NCI-H69 (cell line): ENCODE measurements at regions not wholly inside any gene's neighbourhood (a gene's known extent, or its start where the extent isn't known, plus 50 kb on each side); places are given as distances from the start of the nearest gene placed in this dataset.

Source experiments
- DNase-seq: peaks from one replicate; lab custom pipeline; 2025; lab: John Stamatoyannopoulos, UW

DNA sequence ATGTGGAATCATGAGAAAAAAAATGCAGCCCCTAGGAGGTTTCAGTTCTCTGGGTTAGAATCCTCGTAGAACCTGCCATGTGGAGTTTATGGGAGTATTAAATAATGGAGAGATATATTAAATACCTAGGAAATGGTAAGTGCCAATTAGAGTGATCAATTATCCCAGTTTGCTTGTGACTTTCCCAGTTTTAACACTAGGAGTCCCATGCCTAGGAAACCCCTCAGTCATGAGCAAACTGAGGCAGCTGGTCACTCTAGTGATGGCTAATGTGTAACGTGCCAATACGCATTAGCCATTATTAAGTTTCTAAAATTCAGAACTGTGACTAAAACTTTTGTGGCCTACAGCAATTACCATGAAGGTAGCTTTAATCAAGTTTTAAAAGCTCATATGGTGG lies 720.6 kb downstream of the TAF11L14 start:
- DNase-seq = no peak

DNA sequence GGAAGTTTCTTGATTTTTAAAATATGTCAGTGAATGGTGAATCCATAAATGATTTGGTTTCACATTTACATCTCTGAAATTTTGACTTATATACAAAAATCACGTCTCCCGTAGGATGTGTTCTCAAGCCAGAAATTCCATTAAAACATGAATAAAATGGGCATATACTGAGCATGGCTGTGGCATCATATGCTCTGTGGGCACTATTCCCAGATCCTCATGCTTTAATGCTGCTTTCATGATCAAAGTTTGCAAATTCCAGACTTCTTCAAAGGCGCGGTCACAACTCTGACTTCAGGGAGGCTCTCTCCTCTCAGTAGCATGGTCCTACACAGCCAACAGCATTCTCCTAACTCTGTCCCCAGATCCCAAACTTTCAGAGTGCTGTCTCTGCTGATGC lies 723.2 kb downstream of the TAF11L14 start:
- DNase-seq = no peak

- DNase-seq = no peak
Measured at GRCh38 chr5:18366234-18366633, 732.0 kb downstream of the TAF11L14 start.

- DNase-seq = no peak
Measured at GRCh38 chr5:18370531-18370930, 736.3 kb downstream of the TAF11L14 start.

DNA sequence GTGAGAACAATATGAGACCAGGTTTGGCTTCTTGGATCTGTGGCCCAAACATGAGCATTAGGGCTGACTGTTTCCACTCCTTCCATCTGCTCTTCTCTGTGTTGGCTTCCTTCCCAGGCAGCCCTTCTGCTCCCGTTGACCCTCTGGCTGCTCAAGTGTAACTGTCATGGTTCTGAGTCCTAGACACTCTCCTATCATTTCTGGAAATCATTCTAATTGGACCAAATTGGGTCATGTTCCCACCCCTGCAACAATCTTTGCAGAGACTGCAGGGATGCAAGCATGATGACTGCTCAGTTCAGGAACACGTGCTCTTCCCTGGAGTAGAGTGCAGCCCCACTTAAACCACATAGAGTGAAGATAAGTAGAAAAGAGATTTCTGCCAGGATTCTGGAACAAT lies 741.4 kb downstream of the TAF11L14 start:
- DNase-seq = peak; percentile 89

GRCh38 chr5:18378066-18378465 lies 743.8 kb downstream of the TAF11L14 start:
- DNase-seq = no peak

DNA sequence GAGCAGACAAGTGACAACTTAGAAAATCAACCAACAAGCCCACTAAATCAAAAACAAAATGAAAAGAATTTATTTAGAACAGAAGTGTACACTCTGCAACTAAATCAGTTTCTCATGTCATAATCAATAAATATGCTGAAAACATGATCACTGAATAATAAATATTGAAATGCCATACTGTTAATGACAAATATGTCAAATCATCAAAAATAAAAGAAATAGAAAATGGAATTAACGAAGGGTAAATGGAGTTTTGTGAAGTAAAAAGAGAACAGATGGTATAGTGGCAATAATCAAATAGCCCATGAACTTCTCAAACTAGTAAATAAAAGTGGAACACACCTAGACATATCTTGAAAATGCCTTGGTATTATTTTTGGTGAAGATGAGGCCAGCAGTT lies 744.9 kb downstream of the TAF11L14 start:
- DNase-seq = no peak

- DNase-seq = peak; percentile 23
Measured at GRCh38 chr5:18380729-18381362, 746.6 kb downstream of the TAF11L14 start.

- peak; percentile 96 for DNase-seq
Measured at GRCh38 chr5:18393565-18394442, 759.5 kb downstream of the TAF11L14 start.

- DNase-seq = no peak
Measured at GRCh38 chr5:18394443-18394804, 760.2 kb downstream of the TAF11L14 start.

DNA sequence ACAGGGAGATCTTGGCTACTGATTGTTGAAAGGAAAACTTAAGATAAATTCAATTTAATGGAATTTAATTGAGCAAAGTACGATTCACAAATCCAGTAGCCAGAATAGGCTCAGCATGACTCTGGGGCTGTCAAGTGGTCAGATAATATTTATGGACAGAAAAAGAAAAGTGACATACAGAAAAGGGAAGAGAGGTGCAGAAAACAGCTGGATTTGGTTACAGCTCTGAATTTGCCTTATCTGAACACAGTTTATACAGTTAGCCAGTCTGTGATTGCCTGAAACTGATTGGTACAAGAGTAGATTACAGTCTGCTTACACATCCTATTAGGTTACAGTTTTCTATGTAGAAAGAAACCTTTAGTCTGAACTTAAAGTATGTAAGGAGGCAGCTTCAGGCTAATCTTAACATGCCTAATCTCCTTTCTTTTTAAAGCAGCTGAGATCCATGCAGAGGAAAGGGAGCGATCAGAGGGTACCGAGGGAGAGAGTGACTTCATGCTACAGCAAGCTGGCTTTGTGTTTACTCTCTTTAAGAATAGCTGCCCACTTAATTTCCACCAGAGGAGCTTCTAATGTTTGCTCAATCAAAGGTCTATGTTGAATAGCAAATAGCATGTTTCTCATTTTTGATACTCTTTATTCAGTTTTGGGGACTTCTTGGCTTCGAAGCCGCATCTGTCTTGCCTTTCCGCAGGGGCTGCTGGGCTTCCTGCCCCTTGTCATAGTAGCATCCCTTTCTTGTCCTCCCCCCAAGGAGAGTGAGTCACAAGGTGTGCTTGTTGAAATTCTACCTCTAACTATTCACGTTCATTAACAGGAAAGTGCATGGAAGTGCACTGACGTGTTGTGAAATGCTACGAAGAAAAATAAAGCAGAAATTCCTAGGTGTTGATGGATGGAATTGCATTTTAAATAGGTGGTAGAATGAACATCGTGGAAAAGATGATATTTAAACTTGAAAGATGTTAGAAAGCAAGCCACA lies 761.2 kb downstream of the TAF11L14 start:
- peak; percentile 54 for DNase-seq

DNA sequence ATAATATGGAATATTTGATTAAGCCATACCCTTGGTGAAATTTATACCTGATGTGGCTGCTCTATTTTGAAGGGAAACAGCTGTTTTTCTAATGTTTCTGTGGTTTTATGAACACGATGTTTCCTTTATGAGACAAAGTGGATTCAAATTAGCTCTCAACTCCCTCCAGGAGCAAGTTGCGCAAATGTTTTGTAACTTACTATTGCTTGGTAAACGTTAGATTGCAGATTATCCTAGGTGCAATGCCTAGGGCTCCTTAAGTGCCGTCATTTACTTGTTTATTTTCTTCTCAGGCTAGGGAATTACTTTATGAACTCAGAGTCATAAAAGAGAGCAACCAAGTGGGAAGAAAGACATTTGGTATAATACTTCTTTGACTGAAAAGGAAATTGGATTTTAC lies 763.1 kb downstream of the TAF11L14 start:
- DNase-seq = peak; percentile 16

DNA sequence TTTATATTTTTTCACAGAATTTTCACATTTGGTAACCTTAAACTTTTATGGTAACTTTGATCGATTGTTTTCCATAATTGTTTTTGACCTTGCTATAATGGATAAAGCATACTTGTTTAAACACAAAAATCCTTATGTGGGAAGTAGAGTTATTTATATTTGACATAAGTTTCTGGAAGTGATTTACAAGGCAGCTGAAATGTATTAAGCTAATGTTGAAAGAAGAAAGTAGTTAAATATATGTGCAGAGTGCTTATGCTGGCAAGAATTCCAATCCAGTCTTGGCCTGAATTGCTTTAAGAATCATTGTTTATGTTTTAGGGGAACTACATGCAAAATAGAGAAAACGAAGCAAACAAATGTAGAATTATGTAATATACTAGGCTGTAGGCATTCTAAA lies 763.6 kb downstream of the TAF11L14 start:
- no peak for DNase-seq

- DNase-seq = peak; percentile 36
Measured at GRCh38 chr5:18399461-18400327, 765.4 kb downstream of the TAF11L14 start.

DNA sequence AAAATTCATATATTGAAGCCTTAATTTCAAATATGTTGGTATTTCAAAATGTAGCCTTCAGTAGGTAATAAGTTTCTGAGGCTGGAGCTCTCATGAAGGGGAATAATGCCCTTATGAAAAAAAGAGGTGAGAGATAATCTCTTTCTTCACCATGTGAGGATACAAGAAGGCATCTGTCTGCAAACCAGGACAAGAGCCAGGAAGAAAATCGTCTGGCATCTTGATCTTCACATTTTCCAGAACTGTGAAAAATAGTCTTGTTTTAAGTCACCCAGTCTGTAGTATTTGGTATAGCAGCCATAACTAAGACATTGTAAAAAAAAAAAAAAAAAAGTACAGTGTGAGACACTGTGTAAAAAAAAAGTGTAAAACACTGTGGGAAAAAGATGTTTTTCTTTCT lies 768.9 kb downstream of the TAF11L14 start:
- DNase-seq = no peak

- peak; percentile 3 for DNase-seq
Measured at GRCh38 chr5:18403941-18404438, 769.7 kb downstream of the TAF11L14 start.

DNA sequence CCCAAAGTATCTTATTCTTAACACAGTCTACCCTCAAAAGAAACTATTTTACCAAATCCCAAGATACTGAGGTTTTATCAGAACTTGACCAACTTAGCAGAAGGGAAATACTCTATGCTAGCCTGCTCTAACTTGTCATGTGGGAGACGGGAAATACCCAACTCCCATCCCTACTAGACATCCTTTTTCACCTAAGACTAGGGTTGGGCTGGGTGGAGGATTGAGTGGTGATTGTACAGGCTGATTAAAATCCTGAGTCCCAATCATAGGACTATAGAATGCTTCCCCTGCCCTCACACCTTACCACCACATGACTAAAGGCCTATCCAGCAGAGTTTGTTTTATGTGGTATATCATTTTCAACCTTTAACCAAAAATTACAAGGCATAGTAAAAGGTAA lies 786.5 kb downstream of the TAF11L14 start:
- peak; percentile 11 for DNase-seq

DNA sequence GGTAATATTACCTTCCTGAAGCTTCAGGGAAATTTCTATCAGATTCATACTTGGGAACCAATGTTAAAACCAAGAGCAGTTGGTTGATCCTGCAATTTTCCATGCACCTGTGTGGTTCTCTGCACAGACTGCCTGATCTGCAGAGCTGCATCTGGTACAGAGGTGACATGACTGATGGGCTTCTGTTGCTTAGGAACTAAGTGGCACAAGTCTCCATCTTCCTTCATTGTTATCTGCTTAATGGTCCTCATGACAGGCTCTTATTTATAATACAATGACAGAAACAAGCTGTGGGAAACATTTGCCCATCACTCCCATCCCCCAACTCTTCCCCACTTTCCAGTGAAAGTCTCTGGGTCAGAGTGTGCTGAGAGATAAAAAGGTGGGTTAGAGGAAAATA lies 799.1 kb downstream of the TAF11L14 start:
- peak; percentile 84 for DNase-seq

GRCh38 chr5:18438126-18438525 lies 803.9 kb downstream of the TAF11L14 start:
- no peak for DNase-seq

- no peak for DNase-seq
Measured at GRCh38 chr5:18455521-18455920, 821.3 kb downstream of the TAF11L14 start.

- no peak for DNase-seq
Measured at GRCh38 chr5:18457255-18457654, 823.0 kb downstream of the TAF11L14 start.
